DOHH2 (cell line): ENCODE measurements at regions not wholly inside any gene's neighbourhood (a gene's known extent, or its start where the extent isn't known, plus 50 kb on each side); places are given as distances from the start of the nearest gene placed in this dataset.

Experiments used
- H3F3A ChIP-seq: fragments of 200-600 bp; sonication (generic), shearing (Covaris generic); 2 replicates; pipeline ENCODE4 v1.6.0; 2016; ENCODE audit warnings: antibody characterized with exemption, mild to moderate bottlenecking; ENCODE audit not compliant: control insufficient read depth, insufficient read depth
- H3K27ac ChIP-seq: fragments of 200-600 bp; sonication (generic); 2 replicates; pipeline ENCODE4 v1.5.1; 2014; ENCODE audit warnings: low read depth, mild to moderate bottlenecking, low read length, moderate library complexity
- H3K27me3 ChIP-seq: fragments of 200-600 bp; sonication (generic); 2 replicates; pipeline ENCODE4 v1.6.1; 2014; ENCODE audit warnings: mild to moderate bottlenecking, low read length, mixed read lengths; ENCODE audit not compliant: control insufficient read depth
- H3K36me3 ChIP-seq: fragments of 200-600 bp; sonication (generic); 2 replicates; pipeline ENCODE4 v1.6.1; 2014; ENCODE audit warnings: mild to moderate bottlenecking, low read length, moderate library complexity, mixed read lengths; ENCODE audit not compliant: control insufficient read depth
- H3K4me1 ChIP-seq: fragments of 200-600 bp; sonication (generic); 2 replicates; pipeline ENCODE4 v1.6.1; 2014; ENCODE audit warnings: mild to moderate bottlenecking, low read length, mixed read lengths; ENCODE audit not compliant: control insufficient read depth
- H3K4me2 ChIP-seq: fragments of 200-600 bp; sonication (generic); 2 replicates; pipeline ENCODE4 v1.6.0; 2014; ENCODE audit warnings: mild to moderate bottlenecking, low read length, moderate library complexity
- H3K4me3 ChIP-seq: fragments of 200-600 bp; sonication (generic); 2 replicates; pipeline ENCODE4 v1.5.1; 2014; ENCODE audit warnings: mild to moderate bottlenecking, low read length, mixed read lengths
- H3K79me2 ChIP-seq: fragments of 200-600 bp; sonication (generic); 2 replicates; pipeline ENCODE4 v1.6.1; 2014; ENCODE audit warnings: mild to moderate bottlenecking, low read length, mixed read lengths; ENCODE audit not compliant: control insufficient read depth
- H3K9me2 ChIP-seq: fragments of 200-600 bp; sonication (generic); replicated peaks from 2 replicates; pipeline ENCODE4 v1.6.1; 2014; ENCODE audit warnings: mild to moderate bottlenecking, low read length, mixed read lengths; ENCODE audit not compliant: control insufficient read depth
- H3K9me3 ChIP-seq: fragments of 200-600 bp; sonication (generic); 2 replicates; pipeline ENCODE4 v1.6.1; 2014; ENCODE audit warnings: antibody characterized with exemption, low read length, mixed read lengths; ENCODE audit not compliant: control insufficient read depth, insufficient read depth
- H4K20me1 ChIP-seq: fragments of 200-600 bp; sonication (generic); 2 replicates; pipeline ENCODE4 v1.6.0; 2014; ENCODE audit warnings: low read depth, mild to moderate bottlenecking, antibody characterized with exemption, low read length, moderate library complexity; ENCODE audit not compliant: control insufficient read depth, insufficient read depth
- CTCF ChIP-seq: fragments of 200-600 bp; sonication (generic); IDR thresholded peaks from one replicate; pipeline ENCODE4 v1.5.1; 2014; ENCODE audit warnings: antibody characterized with exemption, mild to moderate bottlenecking, low read depth, low read length; ENCODE audit not compliant: poor library complexity, severe bottlenecking
- EZH2phosphoT487 ChIP-seq: fragments of 200-600 bp; sonication (generic); IDR thresholded peaks from 2 replicates; pipeline ENCODE4 v1.6.1; 2017; ENCODE audit warnings: borderline replicate concordance, mild to moderate bottlenecking, antibody characterized with exemption, low read length, moderate library complexity, mixed read lengths

- no peak overlapping the region for H3K27ac ChIP-seq
- no peak overlapping the region for H3K4me3 ChIP-seq
- no peaks in the 10 kb centered on the region for H3K4me1 ChIP-seq
- no peaks in the 10 kb centered on the region for H3K79me2 ChIP-seq
- no peaks in the 10 kb centered on the region for H3K36me3 ChIP-seq
- no peaks in the 10 kb centered on the region for H4K20me1 ChIP-seq
- TF ChIP-seq CTCF, result no peak
- TF ChIP-seq EZH2phosphoT487, result no peak
- no peak overlapping the region for H3K4me2 ChIP-seq
- H3F3A ChIP-seq, result no peaks in the 10 kb centered on the region
- no peaks in the 10 kb centered on the region for H3K9me3 ChIP-seq
- H3K9me2 ChIP-seq, result no peaks in the 10 kb centered on the region
- H3K27me3 ChIP-seq, result no peaks in the 10 kb centered on the region
Observed at GRCh38 chr2:41294331-41294730, 753.5 kb upstream of the PKDCC start.

GRCh38 chr2:41313082-41313481, 734.7 kb upstream of the PKDCC start:
- Histone ChIP-seq H3K4me1 (no peaks in the 10 kb centered on the region), H3K79me2 (no peaks in the 10 kb centered on the region), H4K20me1 (no peaks in the 10 kb centered on the region), H3K27ac (no peak overlapping the region), H3K9me2 (no peaks in the 10 kb centered on the region), H3F3A (no peaks in the 10 kb centered on the region), H3K27me3 (no peaks in the 10 kb centered on the region), H3K9me3 (no peaks in the 10 kb centered on the region), H3K4me2 (no peak overlapping the region), H3K4me3 (no peak overlapping the region), H3K36me3 (no peaks in the 10 kb centered on the region)
- TF ChIP-seq CTCF (no peak), EZH2phosphoT487 (no peak)

- Histone ChIP-seq H3K9me2 (no peaks in the 10 kb centered on the region), H3K9me3 (no peaks in the 10 kb centered on the region), H3K4me1 (no peaks in the 10 kb centered on the region), H3F3A (no peaks in the 10 kb centered on the region), H3K4me3 (no peak overlapping the region), H4K20me1 (no peaks in the 10 kb centered on the region), H3K79me2 (no peaks in the 10 kb centered on the region), H3K36me3 (no peaks in the 10 kb centered on the region), H3K27me3 (no peaks in the 10 kb centered on the region), H3K27ac (no peak overlapping the region), H3K4me2 (no peak overlapping the region)
- TF ChIP-seq CTCF, result no peak
- TF ChIP-seq EZH2phosphoT487, result no peak
Observed at GRCh38 chr2:41314511-41315070, 733.2 kb upstream of the PKDCC start.
